ENCODE measurements at regions not wholly inside any gene's neighbourhood (a gene's known extent, or its start where the extent isn't known, plus 50 kb on each side); places are given as distances from the start of the nearest gene placed in this dataset.

GRCh38 chr13:77988355-77988754, 69.7 kb upstream of the EDNRB start:
- no peak for DNase-seq

- no peak for DNase-seq
These were observed 68.1 kb upstream of the EDNRB start for GRCh38 chr13:77986713-77987112.

- no peak for DNase-seq
These were observed 67.4 kb upstream of the EDNRB start for GRCh38 chr13:77985866-77986636.

- peak; percentile 63 for DNase-seq
These were observed 62.8 kb upstream of the EDNRB start for GRCh38 chr13:77981281-77981881.

- peak; percentile 69 for DNase-seq
These were observed 62.0 kb upstream of the EDNRB start for GRCh38 chr13:77980592-77980991.

GRCh38 chr13:77979721-77980385, 61.2 kb upstream of the EDNRB start:
- DNase-seq = no peak

- no peak for DNase-seq
These were observed 56.9 kb upstream of the EDNRB start for GRCh38 chr13:77975358-77976042.

GRCh38 chr13:77969299-77969698, 50.7 kb upstream of the EDNRB start:
- DNase-seq = no peak
